ENCODE measurements at regions not wholly inside any gene's neighbourhood (a gene's known extent, or its start where the extent isn't known, plus 50 kb on each side); places are given as distances from the start of the nearest gene placed in this dataset.

DNA sequence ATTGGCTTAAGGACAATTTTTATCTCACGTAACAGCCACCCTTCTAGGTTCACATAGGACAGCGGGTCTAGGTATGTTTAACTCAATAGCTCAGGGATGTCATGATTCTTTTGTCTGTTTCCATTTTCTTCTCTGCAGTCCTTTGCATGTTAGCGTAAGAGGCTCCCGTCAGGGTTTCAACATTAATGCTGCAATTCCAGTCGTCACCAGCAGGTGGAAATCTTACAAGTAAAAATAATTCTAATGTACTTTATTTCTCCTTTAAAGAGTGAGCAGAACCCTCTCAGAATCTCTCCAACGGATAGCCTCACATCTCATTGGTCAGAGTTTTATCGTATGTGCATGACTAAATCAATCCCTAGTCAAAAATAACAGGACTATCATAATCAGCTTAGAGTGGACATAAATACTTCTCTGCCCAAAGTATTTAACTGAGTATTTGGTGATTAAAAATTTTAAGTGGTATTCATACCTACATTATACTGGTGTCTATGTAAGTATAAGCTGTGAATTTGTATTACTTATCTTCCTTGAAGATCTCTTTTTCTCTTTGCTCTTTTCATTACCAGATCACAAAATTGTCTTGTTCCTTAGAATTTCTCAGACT lies 487.2 kb upstream of the GCFC2 start:
- Histone ChIP-seq H3K4me2 (ENCODE audit: low read length) (no peak overlapping the region), H3K4me3 (ENCODE audit: low read length) (no peak overlapping the region), H3K79me2 (ENCODE audit: control insufficient read depth, low read length) (no peaks in the 10 kb centered on the region), H3K4me1 (ENCODE audit: control insufficient read depth, low read length) (no peaks in the 10 kb centered on the region), H3K9me2 (replicated peaks; ENCODE audit: control insufficient read depth, low read length) (no peaks in the 10 kb centered on the region), H4K20me1 (ENCODE audit: control insufficient read depth, insufficient read depth, low read depth, low read length) (no peaks in the 10 kb centered on the region), H3K36me3 (ENCODE audit: control insufficient read depth, low read length) (no peaks in the 10 kb centered on the region), H3K9me3 (ENCODE audit: control insufficient read depth, insufficient read depth, low read length) (no peaks in the 10 kb centered on the region), H3K27me3 (ENCODE audit: control insufficient read depth, low read length) (no peaks in the 10 kb centered on the region), H3F3A (ENCODE audit: control insufficient read depth, insufficient read depth) (no peaks in the 10 kb centered on the region), H3K27ac (ENCODE audit: low read depth, low read length) (no peak overlapping the region)
- no peak for TF ChIP-seq EZH2phosphoT487 (IDR thresholded peaks at IDR 0.05; ENCODE audit: borderline replicate concordance, low read length)
- TF ChIP-seq, protein P1, sequence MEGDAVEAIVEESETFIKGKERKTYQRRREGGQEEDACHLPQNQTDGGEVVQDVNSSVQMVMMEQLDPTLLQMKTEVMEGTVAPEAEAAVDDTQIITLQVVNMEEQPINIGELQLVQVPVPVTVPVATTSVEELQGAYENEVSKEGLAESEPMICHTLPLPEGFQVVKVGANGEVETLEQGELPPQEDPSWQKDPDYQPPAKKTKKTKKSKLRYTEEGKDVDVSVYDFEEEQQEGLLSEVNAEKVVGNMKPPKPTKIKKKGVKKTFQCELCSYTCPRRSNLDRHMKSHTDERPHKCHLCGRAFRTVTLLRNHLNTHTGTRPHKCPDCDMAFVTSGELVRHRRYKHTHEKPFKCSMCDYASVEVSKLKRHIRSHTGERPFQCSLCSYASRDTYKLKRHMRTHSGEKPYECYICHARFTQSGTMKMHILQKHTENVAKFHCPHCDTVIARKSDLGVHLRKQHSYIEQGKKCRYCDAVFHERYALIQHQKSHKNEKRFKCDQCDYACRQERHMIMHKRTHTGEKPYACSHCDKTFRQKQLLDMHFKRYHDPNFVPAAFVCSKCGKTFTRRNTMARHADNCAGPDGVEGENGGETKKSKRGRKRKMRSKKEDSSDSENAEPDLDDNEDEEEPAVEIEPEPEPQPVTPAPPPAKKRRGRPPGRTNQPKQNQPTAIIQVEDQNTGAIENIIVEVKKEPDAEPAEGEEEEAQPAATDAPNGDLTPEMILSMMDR (IDR thresholded peaks at IDR 0.05; ENCODE audit: low read depth, low read length, poor library complexity, severe bottlenecking) = peak; percentile 69

DNA sequence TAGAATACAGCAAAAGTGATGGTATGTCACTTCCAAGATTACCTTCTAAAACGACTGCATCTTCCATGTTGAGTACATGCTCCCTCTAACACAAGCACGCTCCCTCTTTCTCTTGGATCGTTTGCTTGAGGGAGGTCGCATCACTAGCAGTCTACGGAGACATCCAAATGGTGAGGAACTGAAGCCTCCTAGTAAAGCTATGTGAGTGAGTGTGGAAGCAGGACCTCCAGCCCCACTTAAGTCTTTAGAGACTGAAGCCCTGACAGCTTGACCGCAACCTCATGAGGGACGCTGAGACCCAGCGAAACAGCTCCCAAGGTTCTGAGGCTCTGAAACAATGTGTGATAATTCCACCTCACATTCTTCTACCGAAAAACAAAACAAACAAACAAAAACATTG lies 486.7 kb upstream of the GCFC2 start:
- H3K4me3 ChIP-seq (ENCODE audit: low read length) = no peak overlapping the region
- no peaks in the 10 kb centered on the region for H3K9me2 ChIP-seq (replicated peaks; ENCODE audit: control insufficient read depth, low read length)
- no peaks in the 10 kb centered on the region for H3K79me2 ChIP-seq (ENCODE audit: control insufficient read depth, low read length)
- H3K9me3 ChIP-seq (ENCODE audit: control insufficient read depth, insufficient read depth, low read length) = no peaks in the 10 kb centered on the region
- no peaks in the 10 kb centered on the region for H3K36me3 ChIP-seq (ENCODE audit: control insufficient read depth, low read length)
- no peaks in the 10 kb centered on the region for H3K27me3 ChIP-seq (ENCODE audit: control insufficient read depth, low read length)
- H3K4me1 ChIP-seq (ENCODE audit: control insufficient read depth, low read length) = no peaks in the 10 kb centered on the region
- TF ChIP-seq, protein P1 (IDR thresholded peaks at IDR 0.05; ENCODE audit: low read depth, low read length, poor library complexity, severe bottlenecking) = no peak
- TF ChIP-seq EZH2phosphoT487 (IDR thresholded peaks at IDR 0.05; ENCODE audit: borderline replicate concordance, low read length) = no peak
- H3K4me2 ChIP-seq (ENCODE audit: low read length) = no peak overlapping the region
- H4K20me1 ChIP-seq (ENCODE audit: control insufficient read depth, insufficient read depth, low read depth, low read length) = no peaks in the 10 kb centered on the region
- no peak overlapping the region for H3K27ac ChIP-seq (ENCODE audit: low read depth, low read length)
- H3F3A ChIP-seq (ENCODE audit: control insufficient read depth, insufficient read depth) = no peaks in the 10 kb centered on the region

DNA sequence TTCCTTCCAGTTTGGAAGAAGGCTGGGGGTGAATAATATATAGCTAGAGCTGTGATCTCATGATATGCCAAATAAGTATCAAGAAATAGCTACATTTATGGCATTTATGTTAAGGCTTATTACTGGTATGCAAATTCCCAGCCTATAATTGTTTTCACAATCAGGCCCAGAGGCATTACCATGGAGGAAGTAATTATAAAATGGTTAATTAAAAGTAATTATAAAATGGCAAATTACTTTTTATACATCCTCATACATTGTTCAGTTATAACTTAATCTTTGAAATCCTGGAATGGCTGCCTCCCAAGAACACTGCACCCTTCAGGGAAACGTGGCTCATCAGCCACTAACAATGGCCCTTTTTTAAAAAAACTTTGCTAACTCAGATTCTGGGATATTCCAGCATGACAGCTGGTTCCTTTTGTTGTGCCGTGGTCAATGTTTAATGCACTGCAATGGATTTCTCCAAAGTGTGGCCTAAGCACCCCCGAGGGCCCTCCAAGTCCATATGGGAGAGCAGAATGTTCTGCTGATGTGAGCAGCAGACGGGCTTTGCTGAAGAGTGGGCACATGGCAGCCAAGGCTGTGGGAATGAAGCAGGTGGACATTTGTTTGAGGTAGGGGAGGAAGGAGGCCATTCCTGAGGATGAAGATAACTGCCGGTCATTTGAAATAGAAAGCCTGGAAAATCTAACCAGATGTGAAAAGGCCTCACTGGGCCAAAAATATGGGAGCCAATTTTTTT lies 483.5 kb upstream of the GCFC2 start:
- Histone ChIP-seq H3K79me2 (ENCODE audit: control insufficient read depth, low read length) (no peaks in the 10 kb centered on the region), H3K36me3 (ENCODE audit: control insufficient read depth, low read length) (no peaks in the 10 kb centered on the region), H3K4me1 (ENCODE audit: control insufficient read depth, low read length) (no peaks in the 10 kb centered on the region), H3K4me2 (ENCODE audit: low read length) (no peak overlapping the region), H3K27ac (ENCODE audit: low read depth, low read length) (no peak overlapping the region), H3K9me3 (ENCODE audit: control insufficient read depth, insufficient read depth, low read length) (no peaks in the 10 kb centered on the region), H3K27me3 (ENCODE audit: control insufficient read depth, low read length) (no peaks in the 10 kb centered on the region), H4K20me1 (ENCODE audit: control insufficient read depth, insufficient read depth, low read depth, low read length) (no peaks in the 10 kb centered on the region), H3F3A (ENCODE audit: control insufficient read depth, insufficient read depth) (no peaks in the 10 kb centered on the region), H3K4me3 (ENCODE audit: low read length) (no peak overlapping the region), H3K9me2 (replicated peaks; ENCODE audit: control insufficient read depth, low read length) (no peaks in the 10 kb centered on the region)
- TF ChIP-seq EZH2phosphoT487 (IDR thresholded peaks at IDR 0.05; ENCODE audit: borderline replicate concordance, low read length) = no peak
- TF ChIP-seq, protein P1 (IDR thresholded peaks at IDR 0.05; ENCODE audit: low read depth, low read length, poor library complexity, severe bottlenecking) = no peak
